Amniotic epithelial cell (primary cell): ENCODE measurements at regions not wholly inside any gene's neighbourhood (a gene's known extent, or its start where the extent isn't known, plus 50 kb on each side); places are given as distances from the start of the nearest gene placed in this dataset.
A peak's percentile ranks its signal among the peaks of the same experiment; 100 is the strongest.

Experiments
- DNase-seq: peaks from one replicate; pipeline ENCODE4 v3.0.0-alpha.2; 2010; ENCODE audit warnings: low read depth

DNA sequence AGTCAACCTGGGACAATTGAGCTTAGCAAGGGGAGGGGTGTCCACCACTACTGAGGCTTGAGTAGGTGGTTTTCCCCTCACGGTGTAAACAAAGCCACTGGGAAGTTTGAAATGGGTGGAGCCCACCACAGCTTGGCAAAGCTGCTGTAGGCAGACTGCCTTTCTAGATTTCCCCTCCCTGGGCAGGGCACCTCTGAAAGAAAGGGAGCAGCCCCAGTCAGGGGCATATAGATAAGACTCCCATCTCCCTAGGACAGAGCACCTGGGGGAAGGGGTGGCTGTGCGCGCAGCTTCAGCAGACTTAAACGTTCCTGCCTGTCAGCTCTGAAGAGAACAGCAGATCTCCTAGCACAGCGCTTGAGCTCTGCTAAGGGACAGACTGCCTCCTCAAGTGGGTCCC lies 758.4 kb downstream of the LTN1 start:
- no peak for DNase-seq

DNA sequence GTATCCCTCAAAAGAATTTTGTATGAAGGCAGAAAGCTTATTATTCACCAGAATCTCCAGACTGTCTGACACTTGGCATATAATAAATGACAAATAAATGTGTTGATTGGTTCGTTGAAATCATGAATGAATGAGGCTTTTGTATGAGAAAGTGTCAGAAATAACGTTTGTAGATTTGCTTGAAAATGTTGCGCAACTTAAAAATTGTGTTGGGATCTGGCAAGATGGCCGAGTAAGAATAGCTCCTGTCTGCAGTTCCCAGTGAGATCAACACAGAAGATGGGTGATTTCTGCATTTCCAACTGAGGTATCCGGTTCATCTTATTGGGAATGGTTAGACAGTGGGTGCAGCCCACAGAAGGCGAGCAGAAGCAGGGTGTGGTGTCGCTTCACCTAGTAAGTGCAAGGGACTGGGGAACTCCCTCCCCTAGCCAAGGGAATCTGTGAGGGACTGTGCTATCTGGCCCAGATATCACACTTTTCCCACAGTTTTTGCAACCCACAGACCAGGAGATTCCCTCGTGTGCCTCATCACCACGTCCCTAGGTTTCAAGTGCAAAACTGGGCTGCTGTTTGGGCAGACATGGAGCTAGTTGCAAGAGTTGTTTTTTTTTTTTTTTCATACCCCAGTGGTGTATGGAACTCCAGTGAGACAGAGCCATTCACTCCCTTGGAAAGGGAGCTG lies 759.0 kb downstream of the LTN1 start:
- DNase-seq, result no peak

DNA sequence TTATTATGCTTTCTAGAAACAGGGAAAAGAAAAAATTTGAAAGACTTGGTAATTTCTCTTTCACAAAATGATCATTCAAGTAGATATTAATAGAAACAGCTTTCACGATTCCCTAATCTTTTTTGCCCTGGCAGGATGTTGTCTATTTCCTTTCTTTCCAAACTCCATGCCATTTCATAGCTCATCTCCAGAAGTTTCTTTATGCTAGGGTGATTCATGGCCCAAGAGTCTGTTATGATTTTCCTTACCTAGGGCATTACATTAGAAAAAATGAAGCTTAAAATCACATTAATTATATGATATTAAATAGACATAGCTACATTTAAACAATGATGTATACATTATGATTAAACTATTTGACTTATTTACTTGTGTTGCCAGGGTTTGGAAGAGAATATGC lies 762.1 kb downstream of the LTN1 start:
- DNase-seq, result peak; percentile 54

DNA sequence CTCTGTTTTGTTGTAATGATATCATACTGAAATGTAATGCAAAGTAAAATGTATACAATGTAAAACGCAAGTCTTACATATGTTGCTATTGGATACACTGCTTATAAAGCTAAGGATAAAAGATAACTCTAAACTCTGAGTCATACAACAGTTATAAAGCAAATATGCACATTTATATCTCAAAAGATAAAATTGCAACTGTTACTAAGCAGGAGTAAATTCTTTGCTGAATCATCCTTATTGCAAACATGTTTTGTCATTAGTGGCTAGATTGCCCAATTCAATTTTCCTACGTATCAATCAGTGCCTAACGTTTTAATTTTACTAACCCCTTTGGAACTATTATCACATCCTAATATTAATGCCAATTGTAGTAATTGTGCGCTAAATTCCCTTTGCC lies 762.9 kb downstream of the LTN1 start:
- DNase-seq, result peak; percentile 93

DNA sequence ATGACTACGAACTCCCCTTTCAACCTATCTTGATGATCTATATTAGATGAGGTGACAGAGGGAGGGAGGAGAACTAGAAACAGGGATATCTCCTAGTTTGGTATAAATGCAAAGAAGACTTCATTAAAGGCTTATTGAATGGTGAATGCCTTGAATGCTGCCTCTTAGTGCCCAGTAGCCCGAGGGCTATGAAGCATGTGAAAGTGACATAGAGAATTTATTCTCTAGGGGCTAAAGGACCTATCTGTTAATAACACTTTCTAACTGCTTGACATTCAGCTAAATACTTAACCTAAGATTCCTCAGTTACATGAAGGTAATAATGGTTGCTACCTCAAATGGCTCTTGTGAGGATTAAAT lies 764.1 kb downstream of the LTN1 start:
- no peak for DNase-seq

DNA sequence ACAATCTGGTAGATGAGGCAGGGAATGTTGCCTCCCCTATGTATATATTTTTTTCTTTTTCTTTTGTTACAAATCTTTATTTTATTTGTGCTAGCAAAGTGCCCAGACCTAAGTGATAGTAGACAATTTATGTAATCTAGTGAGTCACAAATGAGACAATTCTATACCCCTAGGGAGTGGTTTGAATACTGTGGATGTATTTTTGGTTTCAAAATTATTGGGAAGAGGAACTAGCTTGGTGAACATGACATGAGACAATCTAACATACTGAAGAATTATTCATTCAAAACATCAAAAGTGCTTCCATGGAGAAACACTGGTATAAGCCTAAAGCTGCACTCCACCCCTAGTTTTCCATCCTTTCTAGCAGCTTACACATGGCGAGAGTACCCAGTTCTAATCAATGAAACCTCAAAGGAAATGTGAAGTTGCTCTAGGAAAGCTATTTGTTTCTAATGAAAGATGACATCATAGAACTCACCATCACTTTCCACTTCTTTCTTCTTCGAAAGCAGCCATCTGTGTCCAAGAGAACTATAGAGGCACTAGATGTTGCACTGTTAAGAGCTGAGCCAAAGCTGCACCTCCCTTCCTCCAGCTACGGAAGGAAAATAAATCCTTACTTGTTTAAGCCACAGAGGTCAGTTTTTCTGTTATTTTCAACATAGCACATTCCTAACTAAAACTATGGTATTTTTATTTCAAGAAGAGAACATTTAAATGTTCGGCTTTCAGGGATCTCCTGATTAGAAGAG lies 764.6 kb downstream of the LTN1 start:
- peak; percentile 71 for DNase-seq

DNA sequence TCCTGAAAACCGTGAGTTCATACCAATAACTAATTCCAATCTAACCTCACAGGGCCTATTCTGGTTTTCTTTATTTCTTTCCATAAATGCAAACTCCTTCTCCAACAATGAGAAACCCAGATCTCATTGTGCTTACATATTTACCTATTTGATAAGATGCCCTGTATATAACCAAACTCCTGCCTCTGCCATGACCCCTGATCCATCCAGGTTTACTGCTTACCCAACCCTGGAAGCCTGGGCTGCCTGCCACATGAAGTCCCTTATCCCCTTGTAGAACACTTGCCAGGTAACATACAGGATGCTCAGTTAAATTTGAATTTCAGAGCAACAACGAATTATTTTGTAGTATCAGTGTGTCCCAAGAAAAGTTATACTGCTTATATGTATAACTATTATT lies 766.1 kb downstream of the LTN1 start:
- no peak for DNase-seq

DNA sequence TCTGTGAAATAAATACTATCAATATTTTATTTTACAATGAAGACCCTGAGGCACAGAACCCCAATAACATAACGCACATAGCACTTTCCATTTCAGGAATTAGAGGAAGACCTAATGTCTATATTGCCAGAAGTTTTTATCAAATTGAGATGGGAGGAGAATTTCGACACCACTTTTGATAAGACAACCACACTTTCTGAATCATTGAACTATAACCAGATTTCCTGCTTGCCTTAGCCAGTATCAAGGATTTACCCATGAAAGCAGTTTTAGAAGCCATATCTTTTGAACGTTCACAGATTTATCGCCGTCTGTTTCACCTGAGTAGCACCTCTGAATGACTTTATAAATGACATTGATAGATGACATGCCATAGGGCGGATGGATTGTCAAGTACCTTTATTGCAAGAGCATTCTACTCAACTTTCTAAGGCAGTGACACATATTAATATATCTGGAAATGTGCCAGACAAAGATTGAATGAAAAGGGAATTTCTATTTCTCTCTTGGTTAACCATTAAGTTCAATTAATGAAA lies 768.4 kb downstream of the LTN1 start:
- DNase-seq, result peak; percentile 81

DNA sequence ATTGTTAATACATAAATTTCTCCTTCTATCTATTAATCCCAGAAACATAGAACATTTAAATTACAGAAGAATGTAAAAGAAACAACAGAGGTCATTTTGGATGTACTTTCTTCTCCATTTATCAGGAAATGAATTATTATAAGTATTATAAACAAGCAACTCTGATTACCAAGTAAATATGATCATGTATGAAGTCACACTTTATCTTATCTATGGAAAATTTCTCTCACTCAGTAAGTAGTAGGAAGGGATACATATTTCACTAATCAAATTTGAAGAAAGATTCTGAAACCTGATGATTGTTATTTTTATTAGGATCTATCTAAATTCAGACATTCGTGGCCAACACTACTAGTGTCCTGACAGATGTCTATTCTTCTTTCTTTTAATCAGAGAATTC lies 770.7 kb downstream of the LTN1 start:
- DNase-seq, result no peak

DNA sequence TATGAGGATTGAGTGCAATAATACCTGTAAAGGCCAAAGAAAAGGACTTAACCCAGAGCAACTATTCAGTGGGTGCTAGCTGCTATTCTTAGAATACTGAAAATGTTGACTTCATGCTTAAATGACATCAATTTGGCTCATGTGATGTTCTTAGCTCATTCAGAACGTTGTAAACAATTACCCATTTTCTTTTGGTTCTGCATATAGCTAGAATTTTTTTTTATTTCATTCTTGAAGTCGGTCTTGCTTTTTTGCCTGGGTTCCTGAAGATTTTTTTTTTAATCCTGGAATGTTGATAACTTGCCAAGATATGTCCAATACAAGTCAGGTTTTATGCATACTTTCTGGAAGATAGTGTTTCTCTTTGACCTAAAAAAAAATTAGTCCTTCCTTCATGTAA lies 772.0 kb downstream of the LTN1 start:
- peak; percentile 62 for DNase-seq

DNA sequence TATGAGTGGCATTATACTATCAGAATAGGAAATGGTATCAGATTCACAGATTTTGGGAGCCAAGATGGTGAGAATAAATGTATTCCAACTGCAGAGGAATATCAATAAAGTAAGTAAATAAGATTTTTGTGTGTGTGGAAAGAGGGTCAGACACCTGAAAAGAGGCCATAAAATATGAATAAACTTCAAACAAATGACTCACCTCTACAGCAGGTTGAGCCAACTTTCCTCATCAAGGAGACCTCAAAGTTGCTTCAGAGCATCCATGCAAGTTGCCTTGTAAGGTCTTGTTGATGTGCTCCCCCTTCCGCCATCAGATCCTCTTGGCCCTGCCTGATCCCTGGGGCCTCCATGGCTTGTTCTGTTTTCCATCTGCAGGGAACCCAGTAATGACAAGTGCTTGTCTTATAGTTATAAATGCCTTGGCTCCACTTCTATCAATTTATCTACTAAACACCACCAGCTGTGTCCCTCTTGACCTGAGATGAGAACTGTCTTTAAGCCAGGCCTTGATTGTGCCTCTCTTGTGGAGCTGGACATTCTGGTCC lies 775.6 kb downstream of the LTN1 start:
- DNase-seq, result peak; percentile 41

DNA sequence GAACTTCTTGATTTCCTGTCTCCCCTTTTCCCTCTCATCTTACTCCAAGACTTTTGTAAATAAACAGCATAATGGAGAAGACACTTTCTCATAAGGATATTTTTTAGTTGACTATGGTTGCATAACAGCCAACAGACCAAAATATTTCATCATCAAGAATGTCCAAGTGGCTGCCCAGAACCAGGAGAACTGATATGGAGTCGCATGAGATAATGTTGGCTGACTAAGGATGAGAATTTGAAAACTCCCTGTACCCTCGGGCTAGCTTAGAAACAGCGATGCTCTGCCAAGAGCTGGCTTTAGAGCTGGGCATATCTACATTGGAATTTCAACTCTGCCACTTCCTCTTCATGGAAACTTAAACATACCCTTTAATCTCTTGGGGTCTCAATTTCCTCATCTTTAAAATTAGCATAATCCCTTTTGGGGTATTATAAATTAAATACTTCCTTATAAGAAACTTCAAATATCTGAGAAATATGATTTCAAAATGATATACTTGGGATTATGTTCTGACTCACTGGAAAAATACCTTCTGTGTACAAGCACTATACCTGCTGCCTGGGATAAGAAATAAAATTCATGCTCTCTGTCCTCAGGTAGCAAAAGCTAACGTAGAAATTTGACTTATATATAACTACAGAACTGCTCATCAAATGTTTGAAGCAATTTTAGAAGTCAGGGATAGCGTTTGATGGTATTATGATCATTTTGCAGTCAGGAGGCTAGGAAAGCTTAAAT lies 777.3 kb downstream of the LTN1 start:
- peak; percentile 94 for DNase-seq

DNA sequence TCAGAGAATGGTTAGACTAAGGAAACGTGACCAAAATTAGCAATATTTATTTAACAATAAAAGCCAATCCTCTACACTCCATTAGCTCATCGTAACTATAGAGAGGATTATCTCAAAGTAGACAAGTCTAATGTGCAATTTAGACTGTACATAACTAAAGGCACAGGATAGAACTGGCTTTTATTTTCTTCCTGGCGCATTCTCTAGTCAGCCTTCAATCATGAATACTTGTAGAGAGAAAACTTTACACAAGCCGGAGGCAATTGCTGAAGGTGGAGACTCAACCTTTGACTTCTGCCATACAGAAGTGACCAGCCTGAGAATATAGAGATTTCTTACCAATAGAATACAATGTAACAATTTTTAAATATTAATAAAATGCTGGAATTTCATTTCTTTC lies 777.9 kb downstream of the LTN1 start:
- no peak for DNase-seq

DNA sequence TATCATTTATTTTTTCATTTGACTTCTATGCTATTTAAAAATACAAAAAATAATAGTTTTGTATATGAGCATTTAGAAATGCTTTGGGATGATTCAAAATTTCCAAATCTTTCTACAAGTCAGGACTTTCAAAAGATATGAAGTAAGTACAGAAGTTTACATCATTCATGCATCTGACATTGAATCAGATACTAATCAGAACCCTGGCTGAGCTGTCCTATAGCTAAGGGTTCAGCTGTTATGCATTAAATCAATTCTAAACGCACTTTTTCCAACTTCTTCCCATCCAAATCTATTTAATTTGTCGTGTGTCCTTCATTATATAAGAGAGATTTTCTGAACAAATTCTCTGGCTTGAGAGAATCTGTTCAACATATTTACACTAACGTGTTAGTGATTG lies 779.4 kb downstream of the LTN1 start:
- DNase-seq, result no peak

DNA sequence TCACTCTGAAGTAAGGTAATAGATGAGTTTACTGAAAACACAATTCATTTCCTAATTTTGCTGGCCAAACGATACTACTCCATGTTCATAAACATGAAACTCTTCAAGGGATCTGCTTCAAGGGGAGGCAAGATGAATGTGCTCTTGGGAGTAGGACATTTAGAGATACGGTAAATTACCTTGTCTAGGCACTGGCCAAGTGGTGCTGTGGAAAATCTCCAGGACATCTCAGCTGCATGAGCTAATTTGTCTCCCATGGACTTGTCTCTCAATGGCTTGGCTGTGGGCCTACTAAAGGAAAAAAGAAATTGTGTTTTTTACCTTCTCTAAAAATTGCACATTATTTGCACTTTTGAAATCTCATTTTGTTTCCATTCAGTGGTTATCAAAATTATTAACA lies 780.6 kb downstream of the LTN1 start:
- DNase-seq, result no peak

DNA sequence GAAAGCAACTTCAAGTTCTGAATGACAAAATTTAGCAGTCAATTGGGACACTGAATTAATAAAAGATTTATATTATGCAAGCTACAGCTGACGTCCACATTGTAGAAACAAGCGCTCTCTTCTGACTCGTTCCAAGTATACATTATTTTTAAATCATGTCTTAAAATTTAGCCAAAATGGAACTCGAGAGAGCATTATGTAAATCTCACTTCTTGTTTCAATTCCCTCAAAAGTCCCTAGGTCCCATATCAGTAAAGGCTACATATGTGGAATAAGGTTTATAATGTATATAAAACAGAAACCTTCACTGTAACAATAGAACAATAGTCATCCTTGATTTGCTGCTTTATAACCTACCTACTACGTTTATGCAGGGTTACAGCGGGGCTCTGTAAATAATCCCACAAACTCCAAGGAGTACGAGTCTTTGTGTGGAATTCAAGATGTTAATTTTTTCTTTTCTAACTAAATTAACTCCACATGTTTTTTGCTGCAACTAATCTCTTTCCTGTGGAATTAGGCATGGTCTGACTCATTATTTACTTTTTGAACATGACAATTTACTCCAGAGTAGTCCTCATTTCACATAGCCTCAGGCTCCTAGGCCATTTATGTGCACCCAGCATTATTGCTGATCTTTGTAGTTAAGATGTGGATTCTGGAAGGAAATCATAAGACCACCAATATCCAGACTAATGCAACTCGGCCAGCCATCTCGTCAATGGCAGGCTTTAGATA lies 785.1 kb downstream of the LTN1 start:
- peak; percentile 33 for DNase-seq

DNA sequence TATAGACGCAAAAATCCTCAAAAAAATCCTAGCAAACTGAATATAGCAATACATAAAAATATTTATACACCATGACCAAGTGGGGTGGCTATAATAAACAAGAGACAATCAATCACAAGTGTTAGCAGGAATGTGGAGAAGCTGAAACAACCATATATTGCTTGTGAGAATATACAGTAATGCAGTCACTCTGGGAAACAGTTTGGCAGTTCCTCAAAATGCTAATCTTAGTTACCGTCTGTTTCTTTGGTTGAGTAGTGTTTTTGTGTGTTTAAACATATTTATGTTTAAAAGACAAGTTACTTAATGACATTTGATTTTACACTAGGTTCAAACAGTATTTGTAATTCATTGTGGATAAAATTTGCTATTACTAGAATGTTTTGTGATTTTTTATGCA lies 792.0 kb downstream of the LTN1 start:
- no peak for DNase-seq

DNA sequence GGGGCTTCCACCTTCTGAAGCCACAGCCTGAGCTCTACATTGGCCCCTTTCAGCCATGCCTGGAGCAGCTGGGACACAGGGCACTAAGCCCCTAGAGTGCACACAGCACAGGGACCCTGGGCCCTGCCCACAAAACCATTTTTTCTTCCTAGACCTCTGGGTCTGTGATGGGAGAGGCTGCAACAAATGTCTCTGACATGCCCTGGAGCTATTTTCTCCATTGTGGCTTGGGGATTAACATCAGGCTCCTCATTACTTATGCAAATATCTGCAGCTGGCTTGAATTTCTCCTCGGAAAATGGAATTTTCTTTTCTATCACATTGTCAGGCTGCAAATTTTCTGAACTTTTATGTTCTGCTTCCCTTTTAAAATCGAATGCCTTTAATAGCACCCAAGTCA lies 795.7 kb downstream of the LTN1 start:
- DNase-seq, result no peak

DNA sequence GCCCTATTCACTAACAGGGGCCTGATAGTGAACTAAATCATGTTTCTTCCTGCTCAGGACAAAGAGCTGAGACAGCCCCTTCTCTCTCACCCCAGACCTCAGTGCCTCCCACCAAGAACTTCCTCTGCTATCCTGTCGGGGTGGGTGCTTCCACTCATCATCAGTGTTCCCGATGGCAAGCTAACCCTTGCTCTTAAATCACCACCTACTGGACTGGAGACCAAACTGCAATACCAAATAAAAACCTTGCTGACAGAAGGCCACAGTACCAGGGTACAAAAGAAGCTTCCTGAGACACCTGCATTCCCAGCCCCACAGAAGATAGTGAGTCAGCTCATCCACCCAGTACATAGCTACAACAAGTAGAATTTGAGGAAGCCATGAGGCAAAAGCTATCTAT lies 799.5 kb downstream of the LTN1 start:
- DNase-seq, result peak; percentile 26

DNA sequence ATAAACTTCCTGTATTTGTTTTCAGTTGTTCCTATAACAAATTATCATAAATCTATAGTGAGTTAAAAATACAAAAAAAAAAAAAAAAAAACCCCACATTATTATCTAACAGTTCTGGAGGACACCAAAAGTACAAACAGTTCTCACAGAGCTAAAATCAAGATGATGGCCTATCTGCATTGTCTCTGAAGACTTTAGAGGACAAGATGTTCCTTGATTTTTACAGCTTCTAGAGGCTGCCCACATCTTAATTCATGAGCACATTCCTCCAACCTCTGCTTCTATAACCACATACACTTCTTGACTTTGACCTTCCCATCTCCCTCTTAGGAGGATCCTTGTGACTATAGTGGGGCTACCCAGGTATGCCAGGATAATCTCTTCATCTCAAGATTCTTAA lies 806.1 kb downstream of the LTN1 start:
- DNase-seq, result peak; percentile 60

DNA sequence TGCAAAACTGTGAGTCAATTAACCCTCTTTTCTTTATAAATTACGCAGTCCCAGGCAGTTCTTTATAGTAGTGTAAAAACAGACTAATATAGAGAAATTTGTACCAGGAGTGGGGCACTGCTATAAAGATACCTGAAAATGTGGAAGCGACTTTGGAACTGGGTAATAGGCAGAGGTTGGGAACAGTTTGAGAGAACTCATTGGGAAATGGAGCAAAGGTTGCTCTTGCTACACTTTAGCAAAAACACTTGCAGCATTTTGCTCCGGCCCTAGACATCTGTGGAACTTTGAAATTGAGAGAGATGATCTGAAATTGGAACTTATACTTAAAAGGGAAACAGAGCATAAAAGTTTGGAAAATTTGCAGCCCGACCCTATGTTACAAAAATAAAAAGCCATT lies 810.9 kb downstream of the LTN1 start:
- no peak for DNase-seq

DNA sequence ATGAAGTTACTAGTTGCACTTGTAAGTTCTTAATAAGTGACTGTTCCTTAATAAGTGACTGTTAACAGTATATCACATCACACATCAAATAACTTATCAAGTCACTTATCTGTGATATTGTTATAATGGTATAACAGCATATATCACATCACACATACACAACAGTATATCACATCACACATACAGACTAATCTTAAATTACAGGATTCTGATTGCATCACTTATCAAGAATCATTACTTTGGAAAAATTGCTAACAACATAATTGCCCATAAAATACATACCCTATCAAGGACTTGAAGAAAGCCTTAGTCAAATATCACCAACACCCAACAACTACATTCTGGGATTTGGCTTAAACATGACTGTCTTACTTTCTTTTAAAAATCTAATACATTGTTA lies 813.5 kb downstream of the LTN1 start:
- DNase-seq, result no peak
